HG03575 (cell line): ENCODE measurements at regions not wholly inside any gene's neighbourhood (a gene's known extent, or its start where the extent isn't known, plus 50 kb on each side); places are given as distances from the start of the nearest gene placed in this dataset.
"Not testable (repeated sequence)": the region's sequence is repeated elsewhere in the genome, so short reads cannot be mapped to it uniquely, and the experiment has no call there.

Experiments
- ATAC-seq: cut with Tn5 transposase; IDR thresholded peaks from one replicate; pipeline ENCODE4 v1.9.1; 2021; ENCODE audit not compliant: unreplicated experiment, insufficient number of reproducible peaks, low FRiP score; ENCODE audit errors: extremely low read depth

DNA sequence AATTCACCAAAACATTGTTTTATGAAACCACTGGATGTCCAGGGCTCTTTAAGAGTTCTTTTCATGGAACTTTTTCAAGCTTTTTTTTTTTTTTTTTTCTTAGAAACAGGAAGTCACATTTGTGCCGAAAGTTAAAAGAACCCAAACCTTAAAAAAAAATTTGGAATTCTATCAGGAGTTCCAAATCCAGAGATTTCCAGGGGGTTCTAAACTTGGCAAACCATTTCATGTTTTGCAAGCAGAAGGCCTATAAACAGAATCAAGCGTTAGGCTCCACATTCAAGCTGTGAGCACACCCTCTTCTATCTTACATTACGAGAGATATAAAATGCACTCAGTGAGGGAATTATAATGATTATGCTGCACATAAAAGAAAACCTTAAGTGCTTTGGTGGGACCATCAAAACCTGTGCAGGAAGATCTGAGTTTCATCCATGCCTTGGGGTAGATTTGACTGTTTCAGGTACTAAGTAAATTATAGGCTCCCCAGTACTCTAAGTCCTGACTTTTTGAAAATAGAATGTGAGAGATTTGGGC lies 154.8 kb upstream of the FAR2 start:
- no peak for ATAC-seq

DNA sequence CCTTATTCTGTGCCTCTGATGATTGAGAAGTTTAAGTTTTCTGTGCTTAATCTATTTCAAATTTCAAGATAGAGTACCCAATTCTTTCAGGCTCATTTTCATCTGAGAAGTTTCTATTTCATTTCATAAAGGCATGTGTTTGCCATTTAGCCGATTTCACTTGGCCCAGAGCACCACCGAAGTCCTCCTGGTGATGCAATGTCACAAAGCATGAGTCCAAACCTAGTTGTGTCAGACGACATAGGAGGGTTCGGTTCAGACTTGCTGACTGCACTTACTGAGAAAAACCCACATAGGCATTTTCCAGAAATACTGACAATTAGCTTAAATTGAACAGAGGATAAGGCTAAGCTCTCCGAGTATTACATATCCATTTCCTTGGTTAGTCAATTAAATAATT lies 152.4 kb upstream of the FAR2 start:
- no peak for ATAC-seq

DNA sequence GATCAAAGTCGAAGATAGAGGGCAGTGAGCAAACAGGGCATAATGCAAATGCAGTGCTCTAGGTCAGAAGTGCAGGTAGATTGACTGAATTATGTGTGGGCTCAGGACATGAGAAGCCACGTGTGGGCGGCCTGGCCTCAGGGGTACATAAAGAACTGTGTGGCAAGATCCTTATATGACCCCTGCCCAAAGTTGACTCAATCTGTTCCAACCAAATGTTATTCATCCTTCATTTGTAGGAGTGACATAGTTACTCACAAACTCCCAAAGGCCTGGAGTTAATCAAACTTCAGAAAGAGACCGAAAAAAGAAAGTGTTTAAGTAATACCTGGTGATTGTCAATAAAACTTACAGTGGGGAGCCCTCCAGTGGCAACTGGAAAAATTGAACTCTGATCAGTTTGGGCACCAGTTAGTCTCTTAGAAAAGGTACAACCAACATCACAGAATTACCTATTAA lies 150.4 kb upstream of the FAR2 start:
- no peak for ATAC-seq

DNA sequence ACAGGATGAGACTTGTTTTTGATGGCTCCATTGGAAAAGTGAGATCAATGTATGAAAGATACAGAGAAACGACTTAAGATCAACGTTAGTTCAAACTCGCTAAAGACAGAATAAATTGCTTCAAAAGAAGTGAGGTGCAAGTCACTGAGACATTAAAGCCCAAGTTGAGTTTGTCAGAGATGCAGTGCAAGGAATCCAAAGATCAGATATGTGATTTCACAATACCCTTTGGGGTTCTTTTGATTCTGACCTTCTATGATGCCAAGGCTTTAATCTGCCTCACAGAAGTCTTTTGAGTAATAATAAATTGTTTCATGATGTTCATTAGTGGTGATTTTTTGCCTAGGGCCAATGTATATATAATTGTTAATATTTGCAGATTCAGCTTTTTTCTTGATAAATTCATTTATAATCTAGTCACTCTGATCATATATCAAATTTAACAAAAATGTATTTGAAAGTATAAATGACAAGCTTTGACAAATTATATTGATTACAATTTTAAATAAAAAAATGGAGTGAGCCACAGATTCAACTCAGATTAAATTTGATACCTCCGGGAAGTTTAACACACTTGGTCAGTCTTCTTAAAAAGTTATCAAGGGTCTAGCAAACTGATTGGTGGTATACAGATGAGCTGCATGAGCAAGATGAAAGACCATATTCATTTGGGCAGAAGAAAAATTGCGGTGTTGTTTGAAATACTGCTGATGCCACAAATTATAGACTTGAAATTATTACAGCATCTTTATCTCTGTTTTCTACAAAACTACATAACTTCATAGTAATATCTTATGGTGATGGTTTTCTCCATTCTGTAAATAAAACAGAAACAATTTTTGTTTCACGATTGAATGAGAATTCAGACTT lies 144.8 kb upstream of the FAR2 start:
- ATAC-seq = no peak

DNA sequence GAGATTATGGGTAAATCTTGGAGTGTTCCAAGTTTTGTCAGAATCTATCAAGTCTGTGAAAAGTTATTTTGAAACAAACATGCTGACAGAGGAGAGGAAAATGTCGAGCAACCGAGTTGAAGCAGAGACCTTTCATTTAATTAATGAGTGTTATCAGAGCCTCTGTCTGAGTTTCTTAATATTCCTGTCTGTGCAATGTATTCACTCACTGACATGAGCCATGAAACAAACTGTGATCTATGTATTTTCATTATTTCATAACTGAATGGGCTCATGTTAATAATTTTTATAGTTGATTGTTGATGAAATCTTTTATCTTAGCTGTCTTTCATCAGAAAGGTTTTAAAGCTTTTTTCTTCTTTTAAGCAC lies 144.2 kb upstream of the FAR2 start:
- ATAC-seq = no peak

DNA sequence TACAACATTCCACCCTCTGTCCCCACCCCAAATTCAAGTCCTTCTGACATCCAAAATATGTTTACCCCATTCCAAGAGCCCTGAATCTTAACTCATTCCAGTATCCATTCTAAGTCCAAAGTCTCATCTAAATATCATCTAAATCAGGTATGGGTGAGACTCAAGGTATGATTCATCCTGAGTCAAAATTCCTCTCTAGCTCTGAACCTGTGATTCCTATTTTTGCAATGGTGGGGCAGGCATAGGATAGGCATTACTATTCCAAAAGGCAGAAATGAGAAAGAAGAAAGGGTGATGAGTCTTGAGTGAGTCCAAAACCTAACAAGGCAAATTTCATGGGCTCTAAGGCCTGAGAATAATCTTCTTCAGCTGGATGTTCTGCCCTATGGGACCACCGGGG lies 140.3 kb upstream of the FAR2 start:
- no peak for ATAC-seq

DNA sequence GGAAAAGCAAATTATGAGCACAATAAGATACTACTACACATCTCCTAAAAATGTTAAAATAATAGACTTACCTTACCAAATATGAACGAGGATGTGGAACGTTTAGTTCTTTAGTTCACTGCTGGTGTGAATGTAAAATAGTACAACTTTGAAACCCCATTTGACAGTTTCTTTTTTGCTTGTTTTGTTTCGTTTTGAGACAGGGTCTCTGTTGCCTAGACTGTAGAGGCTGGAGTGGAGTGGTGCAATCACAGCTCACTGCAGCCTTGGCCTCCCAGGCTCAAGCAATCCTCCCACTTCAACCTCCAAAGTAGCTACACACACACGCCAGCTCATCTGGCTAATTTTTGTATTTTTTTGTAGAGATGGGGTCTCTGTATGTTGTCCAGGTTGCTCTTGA lies 136.4 kb upstream of the FAR2 start:
- ATAC-seq = peak; percentile 68

DNA sequence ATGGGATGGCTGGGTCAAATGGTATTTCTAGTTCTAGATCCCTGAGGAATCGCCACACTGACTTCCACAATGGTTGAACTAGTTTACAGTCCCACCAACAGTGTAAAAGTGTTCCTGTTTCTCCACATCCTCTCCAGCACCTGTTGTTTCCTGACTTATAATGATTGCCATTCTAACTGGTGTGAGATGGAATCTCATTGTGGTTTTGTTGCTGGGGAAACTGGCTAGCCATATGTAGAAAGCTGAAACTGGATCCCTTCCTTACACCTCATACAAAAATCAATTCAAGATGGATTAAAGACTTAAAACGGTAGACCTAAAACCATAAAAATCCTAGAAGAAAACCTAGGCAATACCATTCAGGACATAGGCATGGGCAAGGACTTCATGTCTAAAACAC lies 131.5 kb upstream of the FAR2 start:
- ATAC-seq = not testable (repeated sequence)

DNA sequence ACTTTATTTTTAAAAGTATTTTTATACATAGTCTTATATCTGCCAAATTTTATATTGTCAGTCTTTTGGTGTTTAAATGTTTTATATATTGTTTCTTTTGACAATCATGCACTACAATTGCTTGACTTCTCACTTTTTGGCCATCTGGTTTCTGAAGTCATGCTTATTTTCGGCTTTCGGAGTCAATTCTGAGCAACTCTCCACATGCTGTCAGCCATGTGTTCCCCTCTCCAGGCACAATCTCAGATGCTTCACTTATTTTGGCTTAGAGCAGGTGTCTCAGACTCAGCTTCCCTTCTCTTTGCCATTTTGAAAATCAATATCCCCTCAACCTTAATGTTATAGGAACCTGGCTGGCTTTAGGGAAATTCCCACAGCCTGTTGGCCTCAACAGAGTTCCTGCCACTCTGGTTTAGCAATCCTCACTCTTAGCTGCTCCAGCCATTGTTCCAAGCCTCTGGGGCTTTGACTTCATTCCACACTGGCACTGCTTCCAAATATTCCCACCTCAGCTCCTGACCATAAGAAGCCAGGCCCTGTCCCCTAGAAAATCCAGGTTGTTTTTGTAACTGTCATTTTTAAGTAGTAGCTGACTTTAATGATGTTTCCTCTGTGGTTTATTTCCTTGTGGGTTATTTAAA lies 125.5 kb upstream of the FAR2 start:
- no peak for ATAC-seq

DNA sequence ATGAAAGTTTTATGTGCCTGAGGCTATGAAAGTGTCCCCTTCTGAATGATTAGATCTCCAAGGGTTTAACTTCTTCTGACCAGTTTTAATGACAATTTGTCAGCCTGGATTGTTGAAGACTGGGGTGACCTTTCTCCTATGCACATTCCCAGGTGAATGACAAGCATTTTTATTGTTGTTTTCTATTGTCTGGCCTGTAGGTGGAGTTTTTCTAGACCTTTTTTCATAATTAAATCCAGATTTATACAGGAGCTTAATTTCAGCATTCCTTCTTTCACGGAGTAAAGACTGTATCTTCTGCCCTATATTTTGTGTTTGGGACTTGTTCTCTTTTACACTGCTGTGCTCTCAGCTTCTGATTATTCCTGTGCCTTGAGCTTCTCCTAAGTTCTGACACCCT lies 125.0 kb upstream of the FAR2 start:
- ATAC-seq = no peak

DNA sequence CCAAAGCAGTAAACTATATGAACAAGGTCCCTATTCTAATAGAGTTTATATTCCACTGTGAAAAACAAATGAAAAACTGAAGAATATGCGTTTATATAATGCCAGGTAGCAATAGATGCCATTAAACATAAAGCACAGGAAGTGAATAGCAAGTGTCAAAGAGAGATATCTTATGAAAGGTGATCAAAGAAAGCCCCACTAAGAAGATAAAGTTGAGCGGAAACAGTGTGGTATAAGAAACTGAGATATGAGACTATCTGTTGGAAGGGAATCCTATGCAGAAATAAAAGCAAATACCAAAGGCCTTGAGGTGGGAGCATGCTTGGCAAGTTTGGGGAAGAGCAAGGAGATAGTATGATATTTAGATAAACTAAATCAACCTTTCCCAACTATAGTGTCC lies 123.1 kb upstream of the FAR2 start:
- ATAC-seq = no peak

DNA sequence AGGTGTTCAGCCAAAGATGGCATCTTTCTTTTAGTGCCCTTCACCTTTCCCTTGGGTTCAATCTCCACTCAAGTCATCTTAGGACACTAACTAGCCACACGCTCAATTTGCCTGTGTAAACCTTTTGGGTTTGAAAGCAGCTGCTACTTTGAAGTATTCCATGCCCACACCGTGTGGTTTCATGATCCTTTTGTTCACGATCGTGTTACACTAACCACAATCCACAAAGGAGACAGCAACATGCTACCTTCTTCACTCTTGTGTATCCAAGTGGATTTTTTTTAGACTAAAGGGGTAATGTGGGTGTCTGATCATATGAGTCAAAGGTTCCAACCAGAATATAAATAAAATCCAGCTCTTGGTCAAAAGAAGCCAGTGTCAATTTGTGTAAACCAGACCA lies 122.7 kb upstream of the FAR2 start:
- no peak for ATAC-seq

DNA sequence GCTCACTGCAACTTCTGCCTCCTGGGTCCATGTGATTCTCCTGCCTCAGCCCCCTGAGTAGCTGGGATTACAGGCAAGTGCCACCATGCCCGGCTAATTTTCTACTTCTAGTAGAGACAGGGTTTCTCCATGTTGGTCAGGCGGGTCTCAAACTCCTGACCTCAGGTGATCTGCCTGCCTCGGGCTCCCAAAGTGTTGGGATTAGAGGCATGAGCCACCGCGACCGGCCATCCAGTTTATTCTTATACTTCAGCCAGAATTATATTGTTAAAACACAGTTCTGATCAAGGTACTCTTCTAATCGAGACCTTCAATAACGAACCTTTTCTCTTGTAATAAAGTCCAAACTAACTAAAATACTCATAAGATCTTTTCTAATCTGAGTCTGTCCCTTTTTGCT lies 119.6 kb upstream of the FAR2 start:
- not testable (repeated sequence) for ATAC-seq

DNA sequence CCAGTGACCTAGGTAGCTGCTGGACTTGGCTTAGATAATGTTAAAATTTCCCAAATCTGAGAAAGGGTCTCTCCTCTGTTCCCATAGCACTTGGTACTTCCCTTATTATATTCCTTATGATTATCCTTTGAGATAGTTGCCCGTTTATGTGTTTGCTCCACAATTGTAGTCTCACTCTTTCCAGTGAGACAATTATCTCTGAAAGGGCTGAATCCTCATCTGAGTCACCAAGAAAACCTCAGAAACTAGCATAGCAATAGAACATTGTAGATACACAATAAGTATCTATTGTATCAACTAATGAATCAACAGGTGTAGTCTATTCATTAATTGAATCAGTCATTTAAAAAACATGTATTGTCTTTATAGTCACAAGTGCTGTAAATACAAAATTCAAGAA lies 119.1 kb upstream of the FAR2 start:
- ATAC-seq = no peak

DNA sequence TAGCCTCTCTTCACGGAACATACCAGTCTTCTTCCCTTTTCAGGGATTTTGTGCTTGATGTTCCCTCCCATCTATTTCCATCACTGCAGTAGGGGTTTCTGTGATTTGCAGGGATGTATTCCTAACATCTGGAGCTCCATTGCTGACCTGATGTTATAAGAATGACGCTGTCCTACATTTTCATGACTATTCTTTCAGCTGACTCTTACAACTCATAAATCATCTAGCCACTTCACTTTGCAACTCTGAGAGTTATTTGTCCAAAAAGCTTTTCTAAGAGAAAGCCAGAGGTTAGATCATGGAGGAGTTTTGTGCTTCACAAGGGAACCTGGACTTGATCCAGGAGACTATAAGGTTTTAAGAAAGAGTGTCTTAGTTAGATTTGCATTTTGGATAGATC lies 116.6 kb upstream of the FAR2 start:
- no peak for ATAC-seq

DNA sequence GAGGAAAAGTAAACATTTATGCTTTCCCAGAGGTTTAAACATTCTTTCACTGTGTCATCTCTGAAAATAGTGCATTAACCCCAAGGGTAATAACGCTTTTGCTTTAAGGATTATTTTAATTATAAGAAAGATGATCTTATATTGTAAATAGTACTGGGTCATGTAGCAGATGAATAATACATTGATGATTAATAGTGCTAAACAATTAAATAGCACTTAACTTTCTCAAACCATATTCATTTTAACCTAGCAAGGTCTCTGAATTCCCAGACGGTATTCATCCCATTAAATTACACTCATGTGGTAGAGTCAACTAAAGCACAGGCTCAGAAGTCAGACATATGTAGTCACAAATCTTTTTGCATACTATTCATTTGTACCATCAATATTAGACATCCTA lies 115.6 kb upstream of the FAR2 start:
- ATAC-seq = no peak

DNA sequence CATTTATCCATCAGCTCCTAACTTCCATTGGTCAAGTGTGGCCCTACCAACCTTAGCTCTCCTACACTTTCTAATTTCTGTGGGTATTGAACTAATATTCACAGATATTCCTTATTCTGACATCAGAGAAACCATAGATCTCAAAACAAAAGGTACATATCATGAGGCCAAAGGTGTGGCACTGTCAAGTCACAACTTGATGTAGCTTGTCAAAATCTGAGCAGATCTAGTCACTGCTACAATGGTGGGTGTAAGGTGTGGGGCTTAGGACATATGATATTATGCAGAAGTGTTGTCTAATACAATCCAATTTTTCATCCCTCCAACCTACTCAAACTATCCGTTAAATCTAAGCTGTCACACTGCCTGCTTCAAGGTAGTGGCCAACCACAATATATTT lies 114.0 kb upstream of the FAR2 start:
- no peak for ATAC-seq

DNA sequence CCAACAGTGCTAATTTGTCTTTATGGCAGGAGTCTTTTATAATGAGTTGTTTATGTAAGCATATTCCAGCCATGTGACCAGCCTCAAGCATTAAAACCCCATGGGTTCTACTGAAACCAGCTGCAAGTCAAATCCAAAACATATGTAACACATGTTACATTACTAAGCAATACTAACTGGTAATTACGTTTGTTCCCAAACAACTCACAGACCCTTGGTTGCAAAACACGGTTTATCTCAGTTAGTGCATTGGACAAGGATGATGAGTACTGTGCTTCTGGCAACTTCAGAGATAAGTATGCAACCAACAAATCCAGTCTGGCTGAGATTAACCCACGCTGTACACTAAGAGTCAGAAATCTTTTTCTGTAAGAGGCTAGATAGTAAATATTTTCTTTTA lies 110.1 kb upstream of the FAR2 start:
- no peak for ATAC-seq

DNA sequence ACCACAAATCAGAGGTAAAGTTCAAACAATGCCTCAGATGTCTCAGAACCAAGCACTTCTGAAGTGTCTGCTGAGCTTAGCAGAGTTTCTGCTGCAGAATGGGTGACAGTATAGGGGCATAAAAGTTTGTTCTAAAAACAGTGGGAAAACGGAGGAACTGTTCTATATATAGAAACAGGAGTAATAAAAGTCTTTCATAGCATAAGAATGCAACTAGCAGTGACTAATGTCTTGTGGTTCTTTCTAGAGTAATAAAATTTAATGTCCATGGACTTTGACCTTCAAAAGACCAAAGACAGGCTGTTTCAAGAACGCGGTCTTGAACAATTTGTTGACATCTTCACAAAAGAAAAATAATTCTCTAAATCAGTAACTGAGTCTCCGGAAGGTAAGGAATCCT lies 107.5 kb upstream of the FAR2 start:
- no peak for ATAC-seq

DNA sequence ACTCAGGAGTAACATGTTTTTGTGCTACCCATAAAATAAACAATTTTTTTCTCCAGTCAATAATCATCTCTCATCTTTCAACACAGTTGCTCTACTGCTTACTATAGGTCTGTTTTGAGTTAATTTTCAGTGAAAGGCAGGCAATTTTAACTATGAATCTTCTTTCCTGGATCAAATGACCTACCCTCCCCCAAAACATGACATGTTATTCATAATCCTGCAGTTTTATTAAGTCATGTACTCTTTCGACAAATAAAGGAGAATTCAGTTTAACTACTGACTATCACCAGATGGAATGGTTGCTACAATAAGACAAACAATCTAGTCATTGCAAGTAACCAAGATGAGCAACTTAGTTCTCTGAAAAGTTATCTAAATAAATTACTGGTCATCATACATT lies 106.0 kb upstream of the FAR2 start:
- no peak for ATAC-seq
